ENCODE measurements at regions not wholly inside any gene's neighbourhood (a gene's known extent, or its start where the extent isn't known, plus 50 kb on each side); places are given as distances from the start of the nearest gene placed in this dataset.

- Histone ChIP-seq H3K9me2 (ENCODE audit: insufficient read depth) (peaks cover 8% of the 10 kb centered on the region; the same call in 1 of the 2 replicates), H3K9ac (no peak overlapping the region), H2AFZ (no peak overlapping the region), H3K4me3 (no peak overlapping the region), H4K20me1 (ENCODE audit: insufficient read depth) (0 out of 2 replicates have a peak, but pooled peaks cover 2% of the 10 kb centered on the region), H3F3A (ENCODE audit: insufficient read depth) (peaks cover 14% of the 10 kb centered on the region; the same call in 1 of the 2 replicates), H3K27me3 (replicated peaks; ENCODE audit: insufficient read depth) (no peaks in the 10 kb centered on the region), H3K9me3 (ENCODE audit: low read depth) (no peaks in the 10 kb centered on the region), H3K4me1 (ENCODE audit: insufficient read depth) (peaks cover 10% of the 10 kb centered on the region; the same call in 1 of the 2 replicates), H3K36me3 (ENCODE audit: low read depth) (no peaks in the 10 kb centered on the region), H3K4me2 (ENCODE audit: unreplicated experiment) (no peak overlapping the region), H3K27ac (no peak overlapping the region), H3K79me2 (ENCODE audit: insufficient read depth) (peaks cover 76% of the 10 kb centered on the region)
- WGBS, 2 experiments (ENCODE audit: low coverage in 1 of 2, low lambda C conversion rate in 2 of 2, missing lambda C conversion rate in 2 of 2): 98 to 99% methylated on average over 3 of the region's 3 CpGs
- in situ Hi-C loops (cut with MboI): no loop called here
- DNase-seq: no peak
- no peak for TF ChIP-seq EZH2phosphoT487 (IDR thresholded peaks at IDR 0.05; ENCODE audit: insufficient read depth, low read depth)
- TF ChIP-seq EZH2 (IDR thresholded peaks at IDR 0.05; ENCODE audit: insufficient read depth, poor library complexity, severe bottlenecking): no peak
Observed at GRCh38 chr21:16213518-16213917, 483.7 kb downstream of the USP25 start.

- H3F3A ChIP-seq (ENCODE audit: insufficient read depth): peaks cover 14% of the 10 kb centered on the region; the same call in 1 of the 2 replicates
- H4K20me1 ChIP-seq (ENCODE audit: insufficient read depth): 0 out of 2 replicates have a peak, but pooled peaks cover 2% of the 10 kb centered on the region
- no peak overlapping the region for H2AFZ ChIP-seq
- peaks cover 73% of the 10 kb centered on the region for H3K79me2 ChIP-seq (ENCODE audit: insufficient read depth)
- H3K9ac ChIP-seq: no peak overlapping the region
- no peaks in the 10 kb centered on the region for H3K9me3 ChIP-seq (ENCODE audit: low read depth)
- no peaks in the 10 kb centered on the region for H3K27me3 ChIP-seq (replicated peaks; ENCODE audit: insufficient read depth)
- peaks cover 8% of the 10 kb centered on the region; the same call in 1 of the 2 replicates for H3K9me2 ChIP-seq (ENCODE audit: insufficient read depth)
- no peaks in the 10 kb centered on the region for H3K36me3 ChIP-seq (ENCODE audit: low read depth)
- H3K4me3 ChIP-seq: no peak overlapping the region
- no peak overlapping the region for H3K27ac ChIP-seq
- 97 to 100% methylated on average over 2 of the region's 2 CpGs for WGBS, 2 experiments (ENCODE audit: low coverage in 1 of 2, low lambda C conversion rate in 2 of 2, missing lambda C conversion rate in 2 of 2)
- DNase-seq: no peak
- in situ Hi-C loops (cut with MboI): no loop called here
- H3K4me2 ChIP-seq (ENCODE audit: unreplicated experiment): no peak overlapping the region
- TF ChIP-seq EZH2 (IDR thresholded peaks at IDR 0.05; ENCODE audit: insufficient read depth, poor library complexity, severe bottlenecking): no peak
- TF ChIP-seq EZH2phosphoT487 (IDR thresholded peaks at IDR 0.05; ENCODE audit: insufficient read depth, low read depth): no peak
- peaks cover 10% of the 10 kb centered on the region; the same call in 1 of the 2 replicates for H3K4me1 ChIP-seq (ENCODE audit: insufficient read depth)
Observed at GRCh38 chr21:16215193-16215592, 485.4 kb downstream of the USP25 start.

GRCh38 chr21:16215663-16216183 is 485.9 kb downstream of the USP25 start:
- no peak overlapping the region for H2AFZ ChIP-seq
- no peaks in the 10 kb centered on the region for H3K36me3 ChIP-seq (ENCODE audit: low read depth)
- in situ Hi-C loops (cut with MboI): no loop called here
- DNase-seq: no peak
- peaks cover 10% of the 10 kb centered on the region; the same call in 1 of the 2 replicates for H3K4me1 ChIP-seq (ENCODE audit: insufficient read depth)
- peaks cover 68% of the 10 kb centered on the region for H3K79me2 ChIP-seq (ENCODE audit: insufficient read depth)
- H3K27ac ChIP-seq: no peak overlapping the region
- H3K9ac ChIP-seq: no peak overlapping the region
- no peaks in the 10 kb centered on the region for H3K9me3 ChIP-seq (ENCODE audit: low read depth)
- TF ChIP-seq EZH2 (IDR thresholded peaks at IDR 0.05; ENCODE audit: insufficient read depth, poor library complexity, severe bottlenecking): no peak
- TF ChIP-seq EZH2phosphoT487 (IDR thresholded peaks at IDR 0.05; ENCODE audit: insufficient read depth, low read depth): no peak
- peaks cover 8% of the 10 kb centered on the region; the same call in 1 of the 2 replicates for H3K9me2 ChIP-seq (ENCODE audit: insufficient read depth)
- no peaks in the 10 kb centered on the region for H3K27me3 ChIP-seq (replicated peaks; ENCODE audit: insufficient read depth)
- no peak overlapping the region for H3K4me3 ChIP-seq
- H4K20me1 ChIP-seq (ENCODE audit: insufficient read depth): 0 out of 2 replicates have a peak, but pooled peaks cover 2% of the 10 kb centered on the region
- H3K4me2 ChIP-seq (ENCODE audit: unreplicated experiment): no peak overlapping the region
- peaks cover 14% of the 10 kb centered on the region; the same call in 1 of the 2 replicates for H3F3A ChIP-seq (ENCODE audit: insufficient read depth)
- WGBS, 2 experiments (ENCODE audit: low coverage in 1 of 2, low lambda C conversion rate in 2 of 2, missing lambda C conversion rate in 2 of 2): 47 to 50% methylated on average over 2 of the region's 2 CpGs

- Histone ChIP-seq H3K9me2 (ENCODE audit: insufficient read depth) (peaks cover 8% of the 10 kb centered on the region; the same call in 1 of the 2 replicates), H3K9me3 (ENCODE audit: low read depth) (no peaks in the 10 kb centered on the region), H3K27ac (no peak overlapping the region), H4K20me1 (ENCODE audit: insufficient read depth) (0 out of 2 replicates have a peak, but pooled peaks cover 2% of the 10 kb centered on the region), H3K4me1 (ENCODE audit: insufficient read depth) (peaks cover 10% of the 10 kb centered on the region; the same call in 1 of the 2 replicates), H2AFZ (no peak overlapping the region), H3K79me2 (ENCODE audit: insufficient read depth) (peaks cover 62% of the 10 kb centered on the region), H3K36me3 (ENCODE audit: low read depth) (no peaks in the 10 kb centered on the region), H3K4me2 (ENCODE audit: unreplicated experiment) (no peak overlapping the region), H3K9ac (no peak overlapping the region), H3K4me3 (no peak overlapping the region), H3K27me3 (replicated peaks; ENCODE audit: insufficient read depth) (no peaks in the 10 kb centered on the region), H3F3A (ENCODE audit: insufficient read depth) (peaks cover 14% of the 10 kb centered on the region; the same call in 1 of the 2 replicates)
- 65 to 67% methylated on average over 3 of the region's 3 CpGs for WGBS, 2 experiments (ENCODE audit: low coverage in 1 of 2, low lambda C conversion rate in 2 of 2, missing lambda C conversion rate in 2 of 2)
- in situ Hi-C loops (cut with MboI): no loop called here
- no peak for DNase-seq
- TF ChIP-seq EZH2phosphoT487 (IDR thresholded peaks at IDR 0.05; ENCODE audit: insufficient read depth, low read depth) (no peak), EZH2 (IDR thresholded peaks at IDR 0.05; ENCODE audit: insufficient read depth, poor library complexity, severe bottlenecking) (no peak)
Observed at GRCh38 chr21:16216288-16216962, 486.6 kb downstream of the USP25 start.

Data from GM23248 (cell line).